Ishikawa (cell line): ENCODE measurements at regions not wholly inside any gene's neighbourhood (a gene's known extent, or its start where the extent isn't known, plus 50 kb on each side); places are given as distances from the start of the nearest gene placed in this dataset.

ENCODE experiments used
- CEBPB ChIP-seq: IDR thresholded peaks from 2 replicates; pipeline ENCODE4 v1.6.1; 2012
- CREB1 ChIP-seq: IDR thresholded peaks from 2 replicates; pipeline ENCODE4 v1.6.1; 2012; ENCODE audit warnings: low read depth
- EGR1 ChIP-seq: IDR thresholded peaks from 2 replicates; pipeline ENCODE4 v1.6.1; 2012
- EP300 ChIP-seq: IDR thresholded peaks from 2 replicates; pipeline ENCODE4 v1.6.1; 2012; ENCODE audit warnings: borderline replicate concordance
- FOXM1 ChIP-seq: IDR thresholded peaks from 2 replicates; pipeline ENCODE4 v1.6.1; 2012; ENCODE audit warnings: low read depth, borderline replicate concordance
- MAX ChIP-seq: IDR thresholded peaks from 2 replicates; pipeline ENCODE4 v1.6.1; 2012
- NFIC ChIP-seq: IDR thresholded peaks from 2 replicates; pipeline ENCODE4 v1.6.1; 2012
- RAD21 ChIP-seq: IDR thresholded peaks from 2 replicates; pipeline ENCODE4 v1.6.1; 2012; ENCODE audit warnings: low read depth
- REST ChIP-seq: IDR thresholded peaks from 2 replicates; pipeline ENCODE4 v1.6.1; 2012; ENCODE audit warnings: low read depth, mild to moderate bottlenecking
- TAF1 ChIP-seq: IDR thresholded peaks from 2 replicates; pipeline ENCODE4 v1.6.1; 2012; ENCODE audit warnings: low read depth, mild to moderate bottlenecking
- TCF12 ChIP-seq: IDR thresholded peaks from 2 replicates; pipeline ENCODE4 v1.6.1; 2012; ENCODE audit warnings: low read depth
- TEAD4 ChIP-seq: IDR thresholded peaks from 2 replicates; pipeline ENCODE4 v1.6.1; 2012
- USF1 ChIP-seq: IDR thresholded peaks from 2 replicates; pipeline ENCODE4 v1.6.1; 2012
- YY1 ChIP-seq: IDR thresholded peaks from 2 replicates; pipeline ENCODE4 v1.6.1; 2012; ENCODE audit warnings: low read depth
- ZBTB7A ChIP-seq: IDR thresholded peaks from 2 replicates; pipeline ENCODE4 v1.6.1; 2012; ENCODE audit warnings: low read depth

- no peak for TF ChIP-seq EP300
- TF ChIP-seq TEAD4 = no peak
- no peak for TF ChIP-seq YY1
- no peak for TF ChIP-seq RAD21
- TF ChIP-seq FOXM1 = no peak
- no peak for TF ChIP-seq NFIC
- TF ChIP-seq EGR1 = no peak
- no peak for TF ChIP-seq TAF1
- no peak for TF ChIP-seq MAX
These were observed 580.4 kb upstream of the KLF4 start for GRCh38 chr9:108069991-108070390.

- TF ChIP-seq RAD21 (no peak), EP300 (no peak), CEBPB (no peak), MAX (no peak), TAF1 (no peak), TCF12 (no peak), YY1 (no peak), USF1 (no peak)
These were observed 573.1 kb upstream of the KLF4 start for GRCh38 chr9:108062680-108063079.

GRCh38 chr9:108060175-108060574 is 570.6 kb upstream of the KLF4 start:
- TF ChIP-seq TEAD4 = no peak
- TF ChIP-seq NFIC = no peak
- no peak for TF ChIP-seq EP300
- TF ChIP-seq FOXM1 = no peak
- TF ChIP-seq CREB1 = no peak
- TF ChIP-seq USF1 = no peak
- TF ChIP-seq REST = no peak

GRCh38 chr9:108058135-108058814 is 568.7 kb upstream of the KLF4 start:
- no peak for TF ChIP-seq EP300
- TF ChIP-seq CREB1 = no peak
- TF ChIP-seq CEBPB = no peak
- TF ChIP-seq REST = no peak
- TF ChIP-seq YY1 = no peak
- no peak for TF ChIP-seq TAF1
- TF ChIP-seq TEAD4 = no peak
- no peak for TF ChIP-seq EGR1
- no peak for TF ChIP-seq MAX
- no peak for TF ChIP-seq FOXM1
- TF ChIP-seq TCF12 = no peak
- no peak for TF ChIP-seq NFIC
- TF ChIP-seq ZBTB7A = no peak
- no peak for TF ChIP-seq USF1
- no peak for TF ChIP-seq RAD21

- TF ChIP-seq MAX (no peak), CEBPB (no peak), RAD21 (no peak), ZBTB7A (no peak), YY1 (no peak), CREB1 (no peak), FOXM1 (no peak), TCF12 (no peak), NFIC (no peak), REST (no peak), TAF1 (no peak), EP300 (no peak), USF1 (no peak), TEAD4 (no peak)
These were observed 568.0 kb upstream of the KLF4 start for GRCh38 chr9:108057421-108058134.
